ENCODE measurements at regions not wholly inside any gene's neighbourhood (a gene's known extent, or its start where the extent isn't known, plus 50 kb on each side); places are given as distances from the start of the nearest gene placed in this dataset.
A peak's percentile ranks its signal among the peaks of the same experiment; 100 is the strongest.

DNA sequence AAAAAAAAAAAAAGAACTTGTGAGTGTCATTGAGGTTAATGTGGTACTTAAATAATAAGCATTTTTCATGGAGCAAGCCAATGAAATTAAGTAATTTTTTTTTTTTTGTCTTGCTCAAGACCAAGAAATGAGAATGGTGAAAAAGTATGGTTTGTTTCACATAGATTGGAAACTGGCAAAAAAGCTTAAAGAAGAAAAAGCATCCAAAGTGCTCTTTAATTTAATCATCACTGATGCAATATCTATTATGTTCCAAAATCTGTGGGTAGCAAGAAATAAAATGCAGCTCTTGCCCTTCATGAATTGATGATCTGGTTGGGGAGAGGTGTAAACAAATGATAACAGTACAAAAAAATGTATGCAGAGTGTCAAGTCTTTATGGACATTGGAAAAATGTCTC is 980.6 kb downstream of the REEP3 start:
- no peak for DNase-seq (ENCODE audit: low read depth in 2 of 2)

- DNase-seq (ENCODE audit: low read depth in 2 of 2) = no peak
Observed at GRCh38 chr10:64502936-64503335, 981.7 kb downstream of the REEP3 start.

GRCh38 chr10:64503429-64503828 is 982.2 kb downstream of the REEP3 start:
- no peak for DNase-seq (ENCODE audit: low read depth in 2 of 2)

- DNase-seq (ENCODE audit: low read depth in 2 of 2) = no peak
Observed at GRCh38 chr10:64505501-64505900, 984.3 kb downstream of the REEP3 start.

DNA sequence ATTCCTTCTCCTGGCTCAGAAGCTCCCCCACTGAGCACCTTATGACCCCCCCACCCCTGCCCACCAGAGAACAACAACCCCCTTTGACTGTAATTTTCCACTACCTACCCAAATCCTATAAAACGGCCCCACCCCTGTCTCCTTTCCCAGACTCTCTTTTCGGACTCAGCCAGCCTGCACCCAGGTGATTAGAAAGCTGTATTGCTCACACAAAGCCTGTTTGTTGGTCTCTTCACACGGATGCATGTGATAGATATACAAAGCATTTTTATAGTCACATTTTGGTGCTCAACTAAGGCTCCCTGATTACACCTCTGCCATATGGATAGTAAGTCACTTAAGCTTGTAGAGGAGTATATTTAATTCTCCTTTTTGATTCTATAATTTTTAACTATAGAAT is 985.8 kb downstream of the REEP3 start:
- no peak for DNase-seq (ENCODE audit: low read depth in 2 of 2)

DNA sequence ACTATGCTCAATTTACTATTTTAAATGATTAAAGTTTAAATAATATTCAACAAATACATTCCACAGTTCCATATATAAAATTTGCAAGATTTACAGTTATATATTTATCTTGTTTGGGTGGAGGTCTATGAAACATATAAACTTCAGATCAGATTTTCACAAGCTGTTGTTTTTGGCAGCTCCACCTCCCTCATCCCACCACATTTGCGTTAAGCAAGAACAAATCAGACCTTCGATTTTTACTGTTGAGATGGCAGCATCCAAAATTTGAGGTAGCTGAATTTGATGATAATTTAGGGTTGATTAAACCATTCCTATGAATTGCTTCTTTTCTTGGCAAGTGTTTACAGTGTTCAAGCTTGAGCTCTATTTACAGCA is 986.4 kb downstream of the REEP3 start:
- no peak for DNase-seq (ENCODE audit: low read depth in 2 of 2)

- DNase-seq (ENCODE audit: low read depth in 2 of 2) = no peak
Observed at GRCh38 chr10:64508029-64508661, 986.9 kb downstream of the REEP3 start.

- DNase-seq (ENCODE audit: low read depth in 2 of 2) = no peak
Observed at GRCh38 chr10:64515970-64516699, 994.9 kb downstream of the REEP3 start.

DNA sequence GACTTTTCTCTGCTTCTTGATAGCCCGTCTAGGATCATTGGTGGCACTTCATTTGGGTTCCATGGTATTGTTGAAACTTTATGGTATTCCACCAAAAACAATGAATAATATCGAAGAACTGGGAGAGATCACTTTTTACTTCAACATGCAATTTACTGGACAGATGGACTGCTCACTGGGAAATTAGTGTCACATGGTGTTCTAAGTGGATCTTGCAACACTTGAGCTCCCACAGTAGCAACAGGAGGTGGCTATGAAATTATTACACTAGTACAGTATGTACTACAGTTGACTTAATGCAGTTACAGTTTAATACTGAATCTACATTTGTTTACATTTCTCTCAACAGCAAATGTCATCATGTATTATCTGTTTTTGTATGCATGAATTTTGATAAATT is 997.3 kb downstream of the REEP3 start:
- no peak for DNase-seq (ENCODE audit: low read depth in 2 of 2)

GRCh38 chr10:64519427-64519826 is 998.2 kb downstream of the REEP3 start:
- DNase-seq (ENCODE audit: low read depth in 2 of 2) = no peak

DNA sequence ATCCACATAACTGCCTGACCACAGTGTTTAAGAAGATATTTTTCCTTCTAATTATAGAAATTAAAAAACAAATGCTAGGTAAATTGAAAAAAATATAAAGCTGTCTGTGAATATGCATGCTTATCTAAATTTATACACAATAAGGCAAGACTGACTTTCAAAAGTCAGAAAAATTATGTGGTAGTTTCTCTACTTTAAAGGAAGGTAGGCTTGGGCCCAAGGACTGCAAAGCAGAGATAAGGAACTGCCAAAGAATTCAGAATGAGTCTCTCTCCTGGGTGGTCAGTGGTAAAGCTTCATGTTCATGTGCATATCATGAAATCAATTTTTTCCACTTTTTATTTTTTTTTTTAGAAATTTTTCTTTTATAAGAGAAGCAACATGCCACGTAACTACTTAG is 998.6 kb downstream of the REEP3 start:
- no peak for DNase-seq (ENCODE audit: low read depth in 2 of 2)

DNA sequence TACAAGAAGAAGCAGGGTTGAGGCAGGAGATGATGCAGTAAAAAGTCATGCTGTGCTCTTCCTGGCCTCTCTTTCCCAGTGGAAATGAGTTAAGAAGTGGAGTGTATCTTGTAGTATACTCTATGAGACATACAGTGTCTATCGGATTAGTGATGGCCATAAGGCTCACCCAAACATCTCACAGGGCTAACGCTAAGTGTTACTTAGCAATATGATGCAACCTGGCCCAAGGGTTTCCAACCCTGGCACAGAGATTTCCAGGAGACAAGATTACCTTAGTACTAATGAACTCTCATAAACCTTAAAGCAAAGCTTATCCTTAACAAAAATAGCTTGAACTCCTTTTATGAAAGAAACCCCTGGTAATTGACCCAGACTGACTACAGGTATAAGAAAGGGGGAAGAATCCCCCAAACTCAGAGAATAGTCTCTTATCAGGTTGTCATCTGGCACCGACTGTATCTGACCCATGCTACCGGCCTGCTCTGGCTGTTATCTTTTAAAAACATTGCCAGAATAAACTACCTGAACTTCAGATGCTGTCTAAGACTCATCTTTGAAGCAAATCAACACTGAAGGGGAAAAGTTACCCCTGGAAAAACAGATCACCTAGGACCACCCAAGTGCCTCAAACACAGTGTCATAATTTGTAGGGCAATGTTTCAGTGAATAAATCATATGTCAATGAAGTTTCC is 1002.0 kb downstream of the REEP3 start:
- no peak for DNase-seq (ENCODE audit: low read depth in 2 of 2)

DNA sequence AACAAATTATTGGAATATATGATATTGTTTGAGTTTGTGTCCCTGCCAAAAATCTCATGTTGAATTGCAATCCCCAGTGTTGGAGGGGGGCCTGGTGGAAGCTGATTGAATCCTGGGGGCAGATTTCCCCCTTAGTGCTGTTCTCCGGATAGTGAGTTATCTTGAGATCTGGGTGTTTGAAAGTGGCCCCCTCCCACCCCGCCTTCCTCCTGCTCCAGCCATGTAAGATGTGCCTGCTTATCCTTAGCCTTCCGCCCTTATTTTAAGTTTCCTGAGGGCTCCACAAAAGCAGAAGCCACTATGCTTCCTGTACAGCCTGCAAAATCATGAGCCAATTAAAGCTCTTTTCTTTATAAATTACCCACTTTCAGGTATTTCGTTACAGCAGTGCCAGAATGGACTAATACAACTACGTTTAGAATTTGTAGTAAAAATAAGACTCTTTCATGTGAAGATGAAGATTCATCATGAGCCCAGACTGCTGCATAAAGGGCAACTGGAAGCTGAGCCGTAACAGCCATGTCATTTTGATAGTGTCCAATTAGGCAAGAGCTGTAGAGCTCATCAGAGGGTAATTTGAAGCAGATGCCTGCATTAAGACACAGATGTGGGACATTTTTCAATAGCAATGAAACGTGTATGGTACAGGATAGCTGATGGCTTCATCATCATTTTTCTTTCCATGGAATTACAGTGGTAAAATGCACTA is 1007.2 kb downstream of the REEP3 start:
- peak in 1 of 2 experiments; percentile 0 for DNase-seq (ENCODE audit: low read depth in 2 of 2)

DNA sequence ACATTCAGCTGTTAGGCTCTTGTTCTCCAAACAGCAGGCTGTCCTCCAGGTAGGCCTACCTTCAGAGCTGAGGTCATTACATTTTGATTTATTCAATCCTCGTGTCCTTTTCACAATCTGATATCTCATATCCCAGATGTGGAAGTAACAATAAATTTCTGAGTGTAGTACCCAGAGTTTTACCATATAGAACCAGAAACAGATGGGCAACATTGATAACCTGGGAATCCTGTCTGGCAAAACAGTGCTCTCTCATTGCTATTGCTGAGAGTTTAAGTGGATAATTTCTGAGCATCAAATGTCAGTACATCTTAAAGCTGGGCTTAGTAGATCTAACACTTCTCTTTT is 1007.8 kb downstream of the REEP3 start:
- no peak for DNase-seq (ENCODE audit: low read depth in 2 of 2)

GRCh38 chr10:64534616-64535015 is 1013.4 kb downstream of the REEP3 start:
- no peak for DNase-seq (ENCODE audit: low read depth in 2 of 2)

DNA sequence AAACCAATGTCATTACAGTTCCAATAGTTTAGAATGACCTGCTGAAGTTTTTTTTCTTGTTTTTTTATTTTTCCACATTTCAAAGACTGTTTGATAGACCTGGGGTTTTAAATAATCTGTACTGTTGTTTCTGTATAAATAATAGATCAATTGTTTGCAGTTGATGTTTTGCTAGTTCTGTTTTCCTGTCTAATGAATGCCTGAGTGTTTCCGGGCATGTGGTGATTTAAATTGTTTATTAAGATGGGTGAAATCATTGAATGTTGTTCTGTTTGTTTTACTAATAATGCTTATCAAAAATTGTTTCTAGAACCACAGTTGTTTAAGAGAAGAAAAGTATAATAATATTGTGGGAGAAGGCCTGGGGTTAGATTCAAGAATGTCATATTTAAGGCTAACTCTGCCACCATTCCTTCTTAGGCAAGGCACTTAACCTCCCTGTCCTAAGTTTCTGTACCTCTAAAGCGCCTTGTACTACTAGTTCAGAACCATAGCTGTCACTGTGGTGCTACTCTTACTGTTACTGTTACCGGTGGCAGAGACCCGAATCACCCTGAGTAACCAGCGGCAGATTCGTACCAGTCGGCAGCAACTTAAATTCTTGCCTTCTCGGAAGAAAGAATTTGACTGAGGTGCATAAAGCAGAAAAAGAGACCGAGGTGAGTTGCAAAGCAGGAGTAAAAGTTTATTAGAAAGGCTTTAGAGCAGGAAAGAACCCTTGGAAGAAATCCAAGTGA is 1014.1 kb downstream of the REEP3 start:
- DNase-seq (ENCODE audit: low read depth in 2 of 2) = no peak

DNA sequence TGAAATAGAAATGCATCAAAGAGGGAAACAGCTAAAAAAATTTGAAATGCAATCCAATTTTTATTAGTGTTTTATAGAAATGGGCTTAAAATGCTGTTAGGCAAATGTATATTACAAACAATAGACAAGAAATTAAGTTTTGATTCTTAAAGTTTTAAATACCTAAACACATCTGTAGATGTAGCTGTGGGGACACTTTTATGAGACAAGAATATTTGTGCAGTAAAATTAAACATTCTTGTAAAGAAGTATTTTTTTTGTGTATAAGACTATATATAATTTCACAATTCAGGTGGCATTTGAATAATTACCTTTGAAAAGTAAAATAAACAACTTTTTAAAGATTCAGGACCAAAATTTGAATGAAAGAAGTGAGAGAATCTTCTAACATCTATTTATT is 1015.9 kb downstream of the REEP3 start:
- DNase-seq (ENCODE audit: low read depth in 2 of 2) = no peak

GRCh38 chr10:64537928-64538327 is 1016.7 kb downstream of the REEP3 start:
- DNase-seq (ENCODE audit: low read depth in 2 of 2) = no peak

GRCh38 chr10:64546073-64546472 is 1024.9 kb downstream of the REEP3 start:
- no peak for DNase-seq (ENCODE audit: low read depth in 2 of 2)

GRCh38 chr10:64547168-64547567 is 1026.0 kb downstream of the REEP3 start:
- no peak for DNase-seq (ENCODE audit: low read depth in 2 of 2)

DNA sequence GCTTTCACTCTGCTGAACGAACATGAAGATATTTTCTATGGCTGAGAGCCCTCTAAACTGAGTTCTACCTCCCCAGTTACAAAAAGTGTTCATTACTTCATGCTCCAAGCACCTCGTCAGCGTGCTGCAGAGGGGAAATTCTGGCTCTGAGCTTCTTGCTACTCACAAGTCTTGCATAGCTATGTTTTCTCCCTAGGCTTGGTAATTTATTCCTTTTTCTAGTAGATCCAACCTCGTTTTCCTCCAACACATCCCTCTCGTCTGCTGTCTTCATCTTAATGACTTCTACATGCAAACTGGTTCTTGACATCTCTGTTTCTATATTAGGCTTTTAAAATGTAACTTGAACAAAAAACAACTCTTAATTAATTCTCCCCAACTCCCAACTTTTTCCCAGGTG is 1034.5 kb downstream of the REEP3 start:
- DNase-seq (ENCODE audit: low read depth in 2 of 2) = no peak
